GM21381 (cell line): ENCODE measurements at regions not wholly inside any gene's neighbourhood (a gene's known extent, or its start where the extent isn't known, plus 50 kb on each side); places are given as distances from the start of the nearest gene placed in this dataset.
"Not testable (repeated sequence)": the region's sequence is repeated elsewhere in the genome, so short reads cannot be mapped to it uniquely, and the experiment has no call there.

Source experiments
- ATAC-seq: cut with Tn5 transposase; IDR thresholded peaks from one replicate; pipeline ENCODE4 v1.9.1; 2021; ENCODE audit warnings: mild to moderate bottlenecking, moderate library complexity; ENCODE audit not compliant: unreplicated experiment

- ATAC-seq: no peak
Observed at GRCh38 chr9:108270051-108270450, 585.7 kb downstream of the ACTL7B start.

- ATAC-seq: no peak
Observed at GRCh38 chr9:108269371-108269770, 586.4 kb downstream of the ACTL7B start.

- no peak for ATAC-seq
Observed at GRCh38 chr9:108265065-108265464, 590.7 kb downstream of the ACTL7B start.

GRCh38 chr9:108264093-108264492, 591.7 kb downstream of the ACTL7B start:
- ATAC-seq: no peak

- ATAC-seq: no peak
Observed at GRCh38 chr9:108262836-108263235, 593.0 kb downstream of the ACTL7B start.

- no peak for ATAC-seq
Observed at GRCh38 chr9:108259917-108260675, 595.7 kb downstream of the ACTL7B start.

- ATAC-seq: no peak
Observed at GRCh38 chr9:108258640-108259039, 597.1 kb downstream of the ACTL7B start.

GRCh38 chr9:108257382-108257781, 598.4 kb downstream of the ACTL7B start:
- ATAC-seq: no peak

- ATAC-seq: no peak
Observed at GRCh38 chr9:108254236-108254635, 601.5 kb downstream of the ACTL7B start.

GRCh38 chr9:108247391-108247790, 608.4 kb downstream of the ACTL7B start:
- not testable (repeated sequence) for ATAC-seq

- no peak for ATAC-seq
Observed at GRCh38 chr9:108245901-108246300, 609.9 kb downstream of the ACTL7B start.

- ATAC-seq: no peak
Observed at GRCh38 chr9:108245331-108245730, 610.5 kb downstream of the ACTL7B start.

- ATAC-seq: no peak
Observed at GRCh38 chr9:108244686-108245085, 611.1 kb downstream of the ACTL7B start.

GRCh38 chr9:108241384-108242073, 614.3 kb downstream of the ACTL7B start:
- ATAC-seq: no peak

- no peak for ATAC-seq
Observed at GRCh38 chr9:108239696-108240321, 616.0 kb downstream of the ACTL7B start.

GRCh38 chr9:108235609-108236008, 620.2 kb downstream of the ACTL7B start:
- ATAC-seq: no peak

GRCh38 chr9:108234811-108235210, 621.0 kb downstream of the ACTL7B start:
- no peak for ATAC-seq

- ATAC-seq: no peak
Observed at GRCh38 chr9:108225149-108225800, 630.5 kb downstream of the ACTL7B start.

GRCh38 chr9:108224716-108225115, 631.1 kb downstream of the ACTL7B start:
- no peak for ATAC-seq

- no peak for ATAC-seq
Observed at GRCh38 chr9:108219664-108220063, 636.1 kb downstream of the ACTL7B start.
